ENCODE measurements at regions not wholly inside any gene's neighbourhood (a gene's known extent, or its start where the extent isn't known, plus 50 kb on each side); places are given as distances from the start of the nearest gene placed in this dataset.

- H3K9me3 ChIP-seq (replicated peaks; ENCODE audit: control insufficient read depth, low read depth, low read length): no peaks in the 10 kb centered on the region
- H3K4me1 ChIP-seq (ENCODE audit: control insufficient read depth, insufficient read depth, low read length): no peaks in the 10 kb centered on the region
- no peaks in the 10 kb centered on the region for H3K36me3 ChIP-seq (ENCODE audit: control insufficient read depth, insufficient read depth, low read length)
- no peak overlapping the region for H3K4me3 ChIP-seq (ENCODE audit: low read length)
- no peak for DNase-seq
- H3K27me3 ChIP-seq (ENCODE audit: control insufficient read depth, insufficient read depth, low read length): no peaks in the 10 kb centered on the region
- no CpG with 5 or more reads among the region's 5 CpGs for WGBS (ENCODE audit: insufficient coverage)
- H3K27ac ChIP-seq (ENCODE audit: low read length): no peak overlapping the region
These were observed 57.0 kb downstream of the RASL11A start for GRCh38 chr13:27327633-27328032.

- Histone ChIP-seq H3K27me3 (ENCODE audit: control insufficient read depth, insufficient read depth, low read length) (no peaks in the 10 kb centered on the region), H3K4me3 (ENCODE audit: low read length) (no peak overlapping the region), H3K4me1 (ENCODE audit: control insufficient read depth, insufficient read depth, low read length) (no peaks in the 10 kb centered on the region), H3K36me3 (ENCODE audit: control insufficient read depth, insufficient read depth, low read length) (no peaks in the 10 kb centered on the region), H3K27ac (ENCODE audit: low read length) (no peak overlapping the region), H3K9me3 (replicated peaks; ENCODE audit: control insufficient read depth, low read depth, low read length) (no peaks in the 10 kb centered on the region)
- WGBS (ENCODE audit: insufficient coverage): 88% methylated on average over 5 of the region's 5 CpGs
- no peak for DNase-seq
These were observed 58.6 kb downstream of the RASL11A start for GRCh38 chr13:27329210-27329609.

GRCh38 chr13:27334774-27335435 lies 64.3 kb downstream of the RASL11A start:
- peaks cover 5% of the 10 kb centered on the region for H3K27me3 ChIP-seq (ENCODE audit: control insufficient read depth, insufficient read depth, low read length)

GRCh38 chr13:27336014-27336673 lies 65.5 kb downstream of the RASL11A start:
- Histone ChIP-seq H3K36me3 (ENCODE audit: control insufficient read depth, insufficient read depth, low read length) (no peaks in the 10 kb centered on the region), H3K4me3 (ENCODE audit: low read length) (no peak overlapping the region), H3K27me3 (ENCODE audit: control insufficient read depth, insufficient read depth, low read length) (peaks cover 5% of the 10 kb centered on the region), H3K4me1 (ENCODE audit: control insufficient read depth, insufficient read depth, low read length) (no peaks in the 10 kb centered on the region), H3K9me3 (replicated peaks; ENCODE audit: control insufficient read depth, low read depth, low read length) (no peaks in the 10 kb centered on the region), H3K27ac (ENCODE audit: low read length) (no peak overlapping the region)
- WGBS (ENCODE audit: insufficient coverage): 47% methylated on average over 4 of the region's 6 CpGs
- no peak for DNase-seq

More at GRCh38 chr13:27334774-27335435, 64.3 kb downstream of the RASL11A start:
- Histone ChIP-seq H3K4me1 (ENCODE audit: control insufficient read depth, insufficient read depth, low read length) (no peaks in the 10 kb centered on the region), H3K27ac (ENCODE audit: low read length) (no peak overlapping the region), H3K9me3 (replicated peaks; ENCODE audit: control insufficient read depth, low read depth, low read length) (no peaks in the 10 kb centered on the region), H3K36me3 (ENCODE audit: control insufficient read depth, insufficient read depth, low read length) (no peaks in the 10 kb centered on the region), H3K4me3 (ENCODE audit: low read length) (no peak overlapping the region)
- DNase-seq: no peak
- WGBS (ENCODE audit: insufficient coverage): 57% methylated on average over 8 of the region's 13 CpGs

GRCh38 chr13:27338207-27338606 lies 67.6 kb downstream of the RASL11A start:
- Histone ChIP-seq H3K9me3 (replicated peaks; ENCODE audit: control insufficient read depth, low read depth, low read length) (no peaks in the 10 kb centered on the region), H3K27ac (ENCODE audit: low read length) (no peak overlapping the region), H3K36me3 (ENCODE audit: control insufficient read depth, insufficient read depth, low read length) (no peaks in the 10 kb centered on the region), H3K4me1 (ENCODE audit: control insufficient read depth, insufficient read depth, low read length) (no peaks in the 10 kb centered on the region), H3K4me3 (ENCODE audit: low read length) (no peak overlapping the region), H3K27me3 (ENCODE audit: control insufficient read depth, insufficient read depth, low read length) (peaks cover 5% of the 10 kb centered on the region)
- no peak for DNase-seq
- 80% methylated on average over 1 of the region's 1 CpG for WGBS (ENCODE audit: insufficient coverage)

- no peaks in the 10 kb centered on the region for H3K9me3 ChIP-seq (replicated peaks; ENCODE audit: control insufficient read depth, low read depth, low read length)
- no peak for DNase-seq
- no peaks in the 10 kb centered on the region for H3K36me3 ChIP-seq (ENCODE audit: control insufficient read depth, insufficient read depth, low read length)
- no peaks in the 10 kb centered on the region for H3K4me1 ChIP-seq (ENCODE audit: control insufficient read depth, insufficient read depth, low read length)
- no peak overlapping the region for H3K27ac ChIP-seq (ENCODE audit: low read length)
- no CpG with 5 or more reads among the region's 8 CpGs for WGBS (ENCODE audit: insufficient coverage)
- H3K27me3 ChIP-seq (ENCODE audit: control insufficient read depth, insufficient read depth, low read length): peaks cover 6% of the 10 kb centered on the region
- no peak overlapping the region for H3K4me3 ChIP-seq (ENCODE audit: low read length)
These were observed 68.2 kb downstream of the RASL11A start for GRCh38 chr13:27338816-27339215.

GRCh38 chr13:27339299-27339698 lies 68.7 kb downstream of the RASL11A start:
- no CpG with 5 or more reads among the region's 6 CpGs for WGBS (ENCODE audit: insufficient coverage)
- Histone ChIP-seq H3K9me3 (replicated peaks; ENCODE audit: control insufficient read depth, low read depth, low read length) (no peaks in the 10 kb centered on the region), H3K27me3 (ENCODE audit: control insufficient read depth, insufficient read depth, low read length) (peaks cover 9% of the 10 kb centered on the region), H3K27ac (ENCODE audit: low read length) (no peak overlapping the region), H3K36me3 (ENCODE audit: control insufficient read depth, insufficient read depth, low read length) (no peaks in the 10 kb centered on the region), H3K4me1 (ENCODE audit: control insufficient read depth, insufficient read depth, low read length) (no peaks in the 10 kb centered on the region), H3K4me3 (ENCODE audit: low read length) (no peak overlapping the region)
- DNase-seq: peak; percentile 33

GRCh38 chr13:27341616-27342015 lies 71.0 kb downstream of the RASL11A start:
- WGBS (ENCODE audit: insufficient coverage): no CpG with 5 or more reads among the region's 6 CpGs
- H3K27me3 ChIP-seq (ENCODE audit: control insufficient read depth, insufficient read depth, low read length): peaks cover 9% of the 10 kb centered on the region

GRCh38 chr13:27347211-27347772 lies 76.7 kb downstream of the RASL11A start:
- no peaks in the 10 kb centered on the region for H3K9me3 ChIP-seq (replicated peaks; ENCODE audit: control insufficient read depth, low read depth, low read length)
- H3K27me3 ChIP-seq (ENCODE audit: control insufficient read depth, insufficient read depth, low read length): peaks cover 9% of the 10 kb centered on the region
- H3K27ac ChIP-seq (ENCODE audit: low read length): no peak overlapping the region
- H3K36me3 ChIP-seq (ENCODE audit: control insufficient read depth, insufficient read depth, low read length): no peaks in the 10 kb centered on the region
- no peaks in the 10 kb centered on the region for H3K4me1 ChIP-seq (ENCODE audit: control insufficient read depth, insufficient read depth, low read length)
- no peak for DNase-seq
- WGBS (ENCODE audit: insufficient coverage): 57% methylated on average over 8 of the region's 13 CpGs
- H3K4me3 ChIP-seq (ENCODE audit: low read length): no peak overlapping the region

More at GRCh38 chr13:27341616-27342015, 71.0 kb downstream of the RASL11A start:
- H3K27ac ChIP-seq (ENCODE audit: low read length): no peak overlapping the region
- H3K36me3 ChIP-seq (ENCODE audit: control insufficient read depth, insufficient read depth, low read length): no peaks in the 10 kb centered on the region
- H3K4me3 ChIP-seq (ENCODE audit: low read length): no peak overlapping the region
- no peaks in the 10 kb centered on the region for H3K9me3 ChIP-seq (replicated peaks; ENCODE audit: control insufficient read depth, low read depth, low read length)
- H3K4me1 ChIP-seq (ENCODE audit: control insufficient read depth, insufficient read depth, low read length): no peaks in the 10 kb centered on the region
- no peak for DNase-seq

GRCh38 chr13:27348461-27348860 lies 76.0 kb upstream of the GTF3A start:
- Histone ChIP-seq H3K36me3 (ENCODE audit: control insufficient read depth, insufficient read depth, low read length) (no peaks in the 10 kb centered on the region), H3K27ac (ENCODE audit: low read length) (no peak overlapping the region), H3K27me3 (ENCODE audit: control insufficient read depth, insufficient read depth, low read length) (peaks cover 9% of the 10 kb centered on the region), H3K4me3 (ENCODE audit: low read length) (no peak overlapping the region), H3K9me3 (replicated peaks; ENCODE audit: control insufficient read depth, low read depth, low read length) (no peaks in the 10 kb centered on the region), H3K4me1 (ENCODE audit: control insufficient read depth, insufficient read depth, low read length) (no peaks in the 10 kb centered on the region)
- DNase-seq: no peak
- 31% methylated on average over 5 of the region's 6 CpGs for WGBS (ENCODE audit: insufficient coverage)

Measured in muscle of leg (tissue), 3 donors.